SK-N-SH (cell line): ENCODE measurements at regions not wholly inside any gene's neighbourhood (a gene's known extent, or its start where the extent isn't known, plus 50 kb on each side); places are given as distances from the start of the nearest gene placed in this dataset.

Source experiments
- CTCF ChIA-PET: fragments of 300-600, 350-600 bp; formaldehyde crosslinking; extraction: SDS; loops from one replicate; lab custom pipeline; 2021; lab: Yijun Ruan, JAX
- POLR2A ChIA-PET: fragments of 350-600 bp; sonication (Branson Sonifier 250); formaldehyde crosslinking; extraction: SDS; loops from one replicate; lab custom pipeline; 2020; ENCODE audit warnings: antibody characterized with exemption, inconsistent platforms; lab: Yijun Ruan, JAX
- DNase-seq: peaks from one replicate; pipeline ENCODE4 v3.0.0; 2012
- H2AFZ ChIP-seq: fragments of 200-600 bp; sonication (generic); 2 replicates; pipeline ENCODE4 v1.8.1; 2016; ENCODE audit warnings: antibody characterized with exemption, mild to moderate bottlenecking, low read depth
- H3F3A ChIP-seq: fragments of 200-600 bp; sonication (generic); replicated peaks from 2 replicates; pipeline ENCODE3; 2016; ENCODE audit warnings: antibody characterized with exemption, mild to moderate bottlenecking; ENCODE audit not compliant: insufficient read depth
- H3K27ac ChIP-seq, 2 experiments: fragments of 200-500 bp in 1 of 2; fragments of 200-600 bp in 1 of 2; sonication (Bioruptor generic) in 1 of 2; sonication (generic), shearing (Covaris generic) in 1 of 2; 2 replicates each; pipeline versions ENCODE4 v1.5.1 to v1.6.1; 2014 to 2016; ENCODE audit warnings: low read depth in 2 of 2, inconsistent platforms in 1 of 2, low read length in 1 of 2, mild to moderate bottlenecking in 1 of 2, mixed read lengths in 1 of 2
- H3K27me3 ChIP-seq: fragments of 200-600 bp; sonication (generic), shearing (Covaris generic); 2 replicates; pipeline ENCODE4 v1.6.1; 2016; ENCODE audit warnings: mixed run types; ENCODE audit not compliant: insufficient read depth
- H3K36me3 ChIP-seq, 2 experiments: fragments of 200-500 bp in 1 of 2; fragments of 200-600 bp in 1 of 2; sonication (Bioruptor generic) in 1 of 2; sonication (generic) in 1 of 2; replicated peaks in 1 of 2; 2 replicates each; pipeline versions ENCODE3 to v1.5.1; 2014 to 2016; ENCODE audit warnings: low read length in 1 of 2, mild to moderate bottlenecking in 1 of 2; ENCODE audit not compliant: insufficient read depth in 2 of 2, control insufficient read depth in 1 of 2
- H3K4me1 ChIP-seq, 2 experiments: fragments of 200-500 bp in 1 of 2; fragments of 200-600 bp in 1 of 2; sonication (Bioruptor generic) in 1 of 2; sonication (generic), shearing (Covaris generic) in 1 of 2; 2 replicates each; pipeline versions ENCODE4 v1.5.1 to v1.6.1; 2014 to 2016; ENCODE audit warnings: low read depth in 1 of 2, low read length in 1 of 2, mixed run types in 1 of 2; ENCODE audit not compliant: insufficient read depth in 2 of 2, control insufficient read depth in 1 of 2
- H3K4me2 ChIP-seq: fragments of 200-600 bp; sonication (generic), shearing (Covaris generic); 2 replicates; pipeline ENCODE4 v1.6.1; 2017; ENCODE audit warnings: mixed run types
- H3K4me3 ChIP-seq, 2 experiments: fragments of 200-500 bp in 1 of 2; fragments of 200-600 bp in 1 of 2; sonication (Bioruptor generic) in 1 of 2; sonication (generic), shearing (Covaris generic) in 1 of 2; 2 replicates each; pipeline versions ENCODE4 v1.5.1 to v1.8.1; 2014 to 2016; ENCODE audit warnings: low read depth in 2 of 2, inconsistent platforms in 1 of 2, low read length in 1 of 2, mild to moderate bottlenecking in 1 of 2, mixed read lengths in 1 of 2, moderate library complexity in 1 of 2
- H3K79me2 ChIP-seq: fragments of 200-600 bp; sonication (generic); 2 replicates; pipeline ENCODE4 v1.8.1; 2017; ENCODE audit warnings: mild to moderate bottlenecking; ENCODE audit not compliant: insufficient read depth
- H3K9ac ChIP-seq: fragments of 200-600 bp; sonication (generic); 2 replicates; pipeline ENCODE4 v1.6.1; 2017; ENCODE audit warnings: mixed run types
- H3K9me2 ChIP-seq: fragments of 200-600 bp; sonication (generic); 2 replicates; pipeline ENCODE4 v1.6.1; 2017; ENCODE audit warnings: mixed run types
- H3K9me3 ChIP-seq: fragments of 200-600 bp; sonication (generic); 2 replicates; pipeline ENCODE4 v1.6.1; 2017; ENCODE audit warnings: mixed run types, mild to moderate bottlenecking, moderate library complexity
- H4K20me1 ChIP-seq: fragments of 200-600 bp; sonication (generic); 2 replicates; pipeline ENCODE4 v1.6.1; 2017; ENCODE audit warnings: mild to moderate bottlenecking, mixed run types; ENCODE audit not compliant: insufficient read depth
- CHD2 ChIP-seq: fragments of 150-350 bp; IDR thresholded peaks from 2 replicates; pipeline ENCODE4 v1.6.1; 2018; ENCODE audit warnings: low read length; ENCODE audit not compliant: partially characterized antibody
- EZH2phosphoT487 ChIP-seq: fragments of 200-600 bp; sonication (generic); IDR thresholded peaks from 2 replicates; pipeline ENCODE4 v1.6.1; 2017; ENCODE audit warnings: low read depth, mixed run types, mild to moderate bottlenecking, antibody characterized with exemption, moderate library complexity, borderline replicate concordance
- FOXJ3 ChIP-seq: sonication (generic); formaldehyde crosslinking; IDR thresholded peaks from 2 replicates; pipeline ENCODE4 v1.5.1; 2020; ENCODE audit warnings: mild to moderate bottlenecking, missing genetic modification reagents
- IRF3 ChIP-seq: fragments of 150-350 bp; IDR thresholded peaks from 2 replicates; pipeline ENCODE4 v1.6.1; 2016; ENCODE audit warnings: mild to moderate bottlenecking, low read depth, low read length
- JUND ChIP-seq: IDR thresholded peaks from 2 replicates; pipeline ENCODE4 v1.4.0; 2012
- MEF2A ChIP-seq: IDR thresholded peaks from 2 replicates; pipeline ENCODE4 v1.4.0; 2012; ENCODE audit warnings: low read depth, borderline replicate concordance
- NFIC ChIP-seq: IDR thresholded peaks from 2 replicates; pipeline ENCODE4 v1.4.0; 2012; ENCODE audit warnings: borderline replicate concordance
- NRF1 ChIP-seq: IDR thresholded peaks from 2 replicates; pipeline ENCODE4 v1.6.1; 2012; ENCODE audit warnings: low read depth, mild to moderate bottlenecking, low read length
- POLR2AphosphoS5 ChIP-seq: IDR thresholded peaks from 2 replicates; pipeline ENCODE4 v1.6.1; 2012; ENCODE audit warnings: low read depth, low read length
- RAD21 ChIP-seq: IDR thresholded peaks from 2 replicates; pipeline ENCODE4 v1.6.1; 2012; ENCODE audit warnings: mild to moderate bottlenecking, low read length
- RXRA ChIP-seq: IDR thresholded peaks from 2 replicates; pipeline ENCODE4 v1.4.0; 2012; ENCODE audit warnings: low read depth, mild to moderate bottlenecking, borderline replicate concordance
- USF1 ChIP-seq: IDR thresholded peaks from 2 replicates; pipeline ENCODE4 v1.4.0; 2012; ENCODE audit warnings: low read depth, borderline replicate concordance
- WGBS: methylation state at CpG from one replicate; pipeline ENCODE4 v1.1.6; 2017; ENCODE audit warnings: low lambda C conversion rate; 5-methylcytosine and 5-hydroxymethylcytosine counted together
- TF ChIP-seq, protein P1 (sequence below): fragments of 150-350 bp; IDR thresholded peaks from 2 replicates; pipeline ENCODE4 v1.6.1; 2017; ENCODE audit warnings: antibody characterized with exemption, low read length, low read depth, borderline replicate concordance
- TF ChIP-seq, protein P2 (sequence below): IDR thresholded peaks from 2 replicates; pipeline ENCODE4; 2012

- Histone ChIP-seq H3K4me1 (peaks cover 0 to 4% of the 10 kb centered on the region in 2 experiments; a peak in 2 of 4 replicates), H3K27ac (no peak overlapping the region), H3K27me3 (no peaks in the 10 kb centered on the region), H3K9me3 (no peaks in the 10 kb centered on the region), H2AFZ (no peak overlapping the region), H3K36me3 (no peaks in the 10 kb centered on the region), H3K79me2 (no peaks in the 10 kb centered on the region), H3K4me2 (no peak overlapping the region), H3K9ac (no peak overlapping the region), H4K20me1 (no peaks in the 10 kb centered on the region), H3F3A (no peaks in the 10 kb centered on the region), H3K4me3 (no peak overlapping the region), H3K9me2 (no peaks in the 10 kb centered on the region)
- CTCF ChIA-PET = interaction anchor here (1.0 kb wide), 1 partner anchor 622 kb away, joined by 3 read pairs; no protein-coding TSS in a partner anchor
- WGBS = 47% methylated on average over 4 of the region's 4 CpGs
- no peak for TF ChIP-seq MEF2A
- TF ChIP-seq, protein P1, sequence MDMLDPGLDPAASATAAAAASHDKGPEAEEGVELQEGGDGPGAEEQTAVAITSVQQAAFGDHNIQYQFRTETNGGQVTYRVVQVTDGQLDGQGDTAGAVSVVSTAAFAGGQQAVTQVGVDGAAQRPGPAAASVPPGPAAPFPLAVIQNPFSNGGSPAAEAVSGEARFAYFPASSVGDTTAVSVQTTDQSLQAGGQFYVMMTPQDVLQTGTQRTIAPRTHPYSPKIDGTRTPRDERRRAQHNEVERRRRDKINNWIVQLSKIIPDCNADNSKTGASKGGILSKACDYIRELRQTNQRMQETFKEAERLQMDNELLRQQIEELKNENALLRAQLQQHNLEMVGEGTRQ = no peak
- no peak for TF ChIP-seq CHD2
- TF ChIP-seq POLR2AphosphoS5 = no peak
- no peak for TF ChIP-seq JUND
- no peak for TF ChIP-seq FOXJ3 (CRISPR knock-in tag)
- TF ChIP-seq IRF3 = no peak
- TF ChIP-seq RAD21 = no peak
- TF ChIP-seq, protein P2, sequence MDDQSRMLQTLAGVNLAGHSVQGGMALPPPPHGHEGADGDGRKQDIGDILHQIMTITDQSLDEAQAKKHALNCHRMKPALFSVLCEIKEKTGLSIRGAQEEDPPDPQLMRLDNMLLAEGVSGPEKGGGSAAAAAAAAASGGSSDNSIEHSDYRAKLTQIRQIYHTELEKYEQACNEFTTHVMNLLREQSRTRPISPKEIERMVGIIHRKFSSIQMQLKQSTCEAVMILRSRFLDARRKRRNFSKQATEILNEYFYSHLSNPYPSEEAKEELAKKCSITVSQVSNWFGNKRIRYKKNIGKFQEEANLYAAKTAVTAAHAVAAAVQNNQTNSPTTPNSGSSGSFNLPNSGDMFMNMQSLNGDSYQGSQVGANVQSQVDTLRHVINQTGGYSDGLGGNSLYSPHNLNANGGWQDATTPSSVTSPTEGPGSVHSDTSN = no peak
- TF ChIP-seq NFIC = no peak
- no peak for TF ChIP-seq EZH2phosphoT487
- TF ChIP-seq USF1 = no peak
- TF ChIP-seq RXRA = no peak
- TF ChIP-seq NRF1 = no peak
- POLR2A ChIA-PET = interaction anchor here (0.6 kb wide), 1 partner anchor 357 kb away, joined by 3 read pairs; no protein-coding TSS in a partner anchor
- DNase-seq = no peak
These were observed 82.7 kb upstream of the CNR1 start for GRCh38 chr6:88248709-88249321.
